HEK293T (cell line): ENCODE measurements at regions not wholly inside any gene's neighbourhood (a gene's known extent, or its start where the extent isn't known, plus 50 kb on each side); places are given as distances from the start of the nearest gene placed in this dataset.

Source experiments
- BHLHE40 ChIP-seq: fragments of 450-650 bp; IDR thresholded peaks from 2 replicates; pipeline ENCODE4 v1.6.1; 2016; ENCODE audit warnings: mild to moderate bottlenecking, moderate library complexity, borderline replicate concordance
- CTBP1 ChIP-seq: fragments of 450-650 bp; IDR thresholded peaks from 2 replicates; pipeline ENCODE4 v1.6.1; 2016; ENCODE audit warnings: borderline replicate concordance
- ELF4 ChIP-seq: fragments of 450-650 bp; IDR thresholded peaks from 2 replicates; pipeline ENCODE4 v1.6.1; 2017; ENCODE audit warnings: antibody characterized with exemption
- FOXK2 ChIP-seq: fragments of 450-650 bp; IDR thresholded peaks from 2 replicates; pipeline ENCODE4 v1.6.1; 2016; ENCODE audit warnings: mild to moderate bottlenecking
- SUZ12 ChIP-seq: fragments of 450-650 bp; IDR thresholded peaks from 2 replicates; pipeline ENCODE4 v1.6.1; 2016; ENCODE audit warnings: mild to moderate bottlenecking

DNA sequence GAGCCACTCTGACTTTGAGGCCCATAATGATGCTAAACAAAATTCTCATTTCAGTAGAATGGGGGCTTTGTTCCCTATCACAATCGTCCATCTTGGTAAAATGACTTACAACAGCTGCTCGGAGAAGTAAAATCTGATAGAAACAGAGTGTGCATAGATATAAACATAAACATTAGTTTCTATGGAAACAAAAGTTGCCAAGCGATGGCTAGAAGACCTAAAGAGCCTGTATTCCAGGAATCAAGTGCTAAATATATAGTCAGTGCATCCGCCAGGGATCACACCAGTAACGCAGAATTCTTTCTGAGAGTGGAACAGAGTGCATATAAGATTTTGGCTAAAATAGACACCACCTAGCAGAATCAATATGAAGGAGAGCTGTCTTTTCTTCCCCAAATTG lies 91.2 kb upstream of the KAZN start:
- TF ChIP-seq SUZ12 (no peak), CTBP1 (no peak), BHLHE40 (no peak), FOXK2 (no peak), ELF4 (no peak)
